SKM-1 (cell line): ENCODE measurements at regions not wholly inside any gene's neighbourhood (a gene's known extent, or its start where the extent isn't known, plus 50 kb on each side); places are given as distances from the start of the nearest gene placed in this dataset.

Experiments used
- DNase-seq: peaks from one replicate; lab custom pipeline; 2025; ENCODE audit not compliant: unreplicated experiment; lab: John Stamatoyannopoulos, UW

GRCh38 chr18:42261731-42262130 lies 306.7 kb downstream of the PIK3C3 start:
- DNase-seq: no peak

- no peak for DNase-seq
Measured at GRCh38 chr18:42264497-42264896, 309.5 kb downstream of the PIK3C3 start.

GRCh38 chr18:42268186-42268725 lies 313.2 kb downstream of the PIK3C3 start:
- no peak for DNase-seq

- no peak for DNase-seq
Measured at GRCh38 chr18:42268798-42269197, 313.8 kb downstream of the PIK3C3 start.

GRCh38 chr18:42271647-42272414 lies 316.8 kb downstream of the PIK3C3 start:
- DNase-seq: no peak

- no peak for DNase-seq
Measured at GRCh38 chr18:42274488-42275137, 319.6 kb downstream of the PIK3C3 start.

- no peak for DNase-seq
Measured at GRCh38 chr18:42275138-42275535, 320.1 kb downstream of the PIK3C3 start.

GRCh38 chr18:42275949-42276730 lies 321.1 kb downstream of the PIK3C3 start:
- no peak for DNase-seq

- DNase-seq: no peak
Measured at GRCh38 chr18:42281124-42281523, 326.1 kb downstream of the PIK3C3 start.

- DNase-seq: no peak
Measured at GRCh38 chr18:42281851-42282250, 326.8 kb downstream of the PIK3C3 start.

GRCh38 chr18:42287047-42287446 lies 332.0 kb downstream of the PIK3C3 start:
- no peak for DNase-seq

- DNase-seq: no peak
Measured at GRCh38 chr18:42288129-42288528, 333.1 kb downstream of the PIK3C3 start.

GRCh38 chr18:42289526-42289925 lies 334.5 kb downstream of the PIK3C3 start:
- no peak for DNase-seq

- DNase-seq: no peak
Measured at GRCh38 chr18:42290318-42291307, 335.6 kb downstream of the PIK3C3 start.

GRCh38 chr18:42292654-42293053 lies 337.6 kb downstream of the PIK3C3 start:
- DNase-seq: no peak

- DNase-seq: no peak
Measured at GRCh38 chr18:42296192-42296591, 341.2 kb downstream of the PIK3C3 start.

GRCh38 chr18:42296723-42297122 lies 341.7 kb downstream of the PIK3C3 start:
- DNase-seq: no peak

- DNase-seq: peak; percentile 36
Measured at GRCh38 chr18:42298759-42299675, 344.0 kb downstream of the PIK3C3 start.

- no peak for DNase-seq
Measured at GRCh38 chr18:42305869-42306593, 351.0 kb downstream of the PIK3C3 start.
